Type B pancreatic cell (in vitro differentiated cells): ENCODE measurements at regions not wholly inside any gene's neighbourhood (a gene's known extent, or its start where the extent isn't known, plus 50 kb on each side); places are given as distances from the start of the nearest gene placed in this dataset.

Experiments used
- DNase-seq: peaks from one replicate; pipeline ENCODE4 v3.0.0; 2021; ENCODE audit warnings: mixed read lengths; ENCODE audit not compliant: unreplicated experiment; ENCODE audit errors: extremely low spot score
- H3K27ac Mint-ChIP-seq: 2 replicates; pipeline ENCODE4 v1.8.0; 2021; ENCODE audit warnings: mild to moderate bottlenecking, mixed read lengths
- H3K27me3 Mint-ChIP-seq: 2 replicates; pipeline ENCODE4 v1.8.0; 2021; ENCODE audit warnings: mixed read lengths
- H3K36me3 Mint-ChIP-seq: 2 replicates; pipeline ENCODE4 v1.8.0; 2021; ENCODE audit warnings: mixed read lengths
- H3K4me1 Mint-ChIP-seq: one replicate; pipeline ENCODE4 v1.8.0; 2021; ENCODE audit warnings: mixed read lengths; ENCODE audit not compliant: unreplicated experiment
- H3K4me3 Mint-ChIP-seq: 2 replicates; pipeline ENCODE4 v1.8.0; 2021; ENCODE audit warnings: mild to moderate bottlenecking, mixed read lengths
- H3K9me3 Mint-ChIP-seq: 2 replicates; pipeline ENCODE4 v1.8.0; 2021; ENCODE audit warnings: mixed read lengths
- CTCF ChIP-seq: fragments of 200-600 bp; sonication (generic); conservative IDR thresholded peaks from 2 replicates; pipeline ENCODE4 v1.5.0; 2021; ENCODE audit warnings: antibody characterized with exemption, mild to moderate bottlenecking

- Mint-ChIP-seq H3K4me3 (no peak overlapping the region), H3K36me3 (no peaks in the 10 kb centered on the region), H3K27me3 (peaks cover 8% of the 10 kb centered on the region), H3K4me1 (peaks cover 5% of the 10 kb centered on the region), H3K27ac (no peak overlapping the region), H3K9me3 (peaks cover 6% of the 10 kb centered on the region)
- no peak for TF ChIP-seq CTCF
- DNase-seq: no peak
Measured at GRCh38 chr13:85665286-85665685, 133.9 kb downstream of the SLITRK6 start.

- Mint-ChIP-seq H3K4me3 (no peak overlapping the region), H3K4me1 (peaks cover 5% of the 10 kb centered on the region), H3K36me3 (no peaks in the 10 kb centered on the region), H3K9me3 (peaks cover 6% of the 10 kb centered on the region), H3K27ac (no peak overlapping the region), H3K27me3 (peaks cover 12% of the 10 kb centered on the region)
- no peak for TF ChIP-seq CTCF
- no peak for DNase-seq
Measured at GRCh38 chr13:85663856-85664255, 135.4 kb downstream of the SLITRK6 start.

GRCh38 chr13:85662186-85662585 is 137.0 kb downstream of the SLITRK6 start:
- H3K4me1 Mint-ChIP-seq: peaks cover 5% of the 10 kb centered on the region
- no peak for TF ChIP-seq CTCF
- H3K27ac Mint-ChIP-seq: no peak overlapping the region

GRCh38 chr13:85661675-85662074 is 137.5 kb downstream of the SLITRK6 start:
- peaks cover 22% of the 10 kb centered on the region for H3K27me3 Mint-ChIP-seq
- no peaks in the 10 kb centered on the region for H3K36me3 Mint-ChIP-seq
- no peak overlapping the region for H3K27ac Mint-ChIP-seq
- peaks cover 5% of the 10 kb centered on the region for H3K4me1 Mint-ChIP-seq
- TF ChIP-seq CTCF: no peak
- no peaks in the 10 kb centered on the region for H3K9me3 Mint-ChIP-seq
- no peak for DNase-seq
- H3K4me3 Mint-ChIP-seq: no peak overlapping the region

More at GRCh38 chr13:85662186-85662585, 137.0 kb downstream of the SLITRK6 start:
- Mint-ChIP-seq H3K36me3 (no peaks in the 10 kb centered on the region), H3K4me3 (no peak overlapping the region), H3K27me3 (peaks cover 21% of the 10 kb centered on the region), H3K9me3 (peaks cover 3% of the 10 kb centered on the region)
- no peak for DNase-seq

- no peak for DNase-seq
- no peaks in the 10 kb centered on the region for H3K9me3 Mint-ChIP-seq
- H3K27ac Mint-ChIP-seq: no peak overlapping the region
- H3K4me1 Mint-ChIP-seq: no peaks in the 10 kb centered on the region
- H3K36me3 Mint-ChIP-seq: no peaks in the 10 kb centered on the region
- peaks cover 22% of the 10 kb centered on the region for H3K27me3 Mint-ChIP-seq
- no peak overlapping the region for H3K4me3 Mint-ChIP-seq
- TF ChIP-seq CTCF: no peak
Measured at GRCh38 chr13:85659493-85659892, 139.7 kb downstream of the SLITRK6 start.

GRCh38 chr13:85657942-85658341 is 141.3 kb downstream of the SLITRK6 start:
- no peak for TF ChIP-seq CTCF
- Mint-ChIP-seq H3K27me3 (peaks cover 33% of the 10 kb centered on the region), H3K36me3 (no peaks in the 10 kb centered on the region), H3K4me1 (no peaks in the 10 kb centered on the region), H3K4me3 (no peak overlapping the region), H3K27ac (no peak overlapping the region), H3K9me3 (no peaks in the 10 kb centered on the region)
- DNase-seq: no peak
